Endothelial cell of umbilical vein (primary cell): ENCODE measurements at regions not wholly inside any gene's neighbourhood (a gene's known extent, or its start where the extent isn't known, plus 50 kb on each side); places are given as distances from the start of the nearest gene placed in this dataset.
"Not testable (repeated sequence)": the region's sequence is repeated elsewhere in the genome, so short reads cannot be mapped to it uniquely, and the experiment has no call there.

Experiments
- BruUV-seq: library from RNA; stranded (reverse); fragments of 400-500 nt; replicated peaks from 2 replicates; lab custom pipeline; 2021; lab: Mats Ljungman, UMichigan
- CTCF ChIA-PET: fragments of 300-600, 350-600 bp; sonication (Branson Sonifier 250); formaldehyde crosslinking; loops from one replicate; lab custom pipeline; 2021; ENCODE audit warnings: antibody characterized with exemption, inconsistent platforms; lab: Charles Lee
- POLR2A ChIA-PET: fragments of 300-600, 350-600 bp; sonication (Branson Sonifier 250); formaldehyde crosslinking; loops from one replicate; lab custom pipeline; 2021; ENCODE audit warnings: antibody characterized with exemption, inconsistent platforms; lab: Charles Lee
- DNase-seq: peaks from one replicate; pipeline ENCODE4 v3.0.0-alpha.2; 2011; ENCODE audit warnings: low read depth, low spot score
- FAIRE-seq: peaks from 2 replicates; lab custom pipeline; 2011; peaks lifted over from hg19 to GRCh38; lab: Jason Lieb, UNC
- H2AFZ ChIP-seq: 2 replicates; pipeline ENCODE4 v1.6.0; 2012; ENCODE audit warnings: low read depth, low read length, control low read depth, inconsistent platforms
- H3K27ac ChIP-seq: 2 replicates; pipeline ENCODE4 v1.5.1; 2011; ENCODE audit warnings: low read depth, mild to moderate bottlenecking, control low read depth, low read length, moderate library complexity; ENCODE audit not compliant: insufficient read depth
- H3K27me3 ChIP-seq, 2 experiments: 2 replicates each; pipeline versions ENCODE4 v1.6.0 to v1.6.1; 2011; ENCODE audit warnings: low read length in 2 of 2, mixed read lengths in 1 of 2; ENCODE audit not compliant: control insufficient read depth in 2 of 2, insufficient read depth in 2 of 2
- H3K36me3 ChIP-seq, 2 experiments: 2 replicates in 1 of 2; 3 replicates in 1 of 2; pipeline ENCODE4 v1.5.1; 2011; ENCODE audit warnings: low read length in 2 of 2, mild to moderate bottlenecking in 1 of 2, moderate library complexity in 1 of 2; ENCODE audit not compliant: control insufficient read depth in 2 of 2, insufficient read depth in 2 of 2; ENCODE audit errors: extremely low read depth in 1 of 2
- H3K4me1 ChIP-seq: 3 replicates; pipeline ENCODE4 v1.5.1; 2011; ENCODE audit warnings: mild to moderate bottlenecking, low read length; ENCODE audit not compliant: control insufficient read depth, insufficient read depth; ENCODE audit errors: extremely low read depth
- H3K4me2 ChIP-seq: 2 replicates; pipeline ENCODE4 v1.6.1; 2011; ENCODE audit warnings: low read length, control low read depth, mixed read lengths; ENCODE audit not compliant: insufficient read depth
- H3K4me3 ChIP-seq, 3 experiments: fragments of 200-600 bp in 1 of 3; sonication (generic), shearing (Covaris generic) in 1 of 3; replicated peaks in 1 of 3; 2 replicates each; pipeline ENCODE4 v1.5.1; 2011 to 2016; ENCODE audit warnings: control low read depth in 3 of 3, low read length in 3 of 3, mild to moderate bottlenecking in 2 of 3, inconsistent platforms in 1 of 3, low read depth in 1 of 3, moderate library complexity in 1 of 3; ENCODE audit not compliant: insufficient read depth in 1 of 3
- H3K79me2 ChIP-seq: 2 replicates; pipeline ENCODE4 v1.6.0; 2012; ENCODE audit warnings: low read length, inconsistent platforms; ENCODE audit not compliant: control insufficient read depth, insufficient read depth
- H3K9ac ChIP-seq: replicated peaks from 2 replicates; pipeline ENCODE3; 2011; ENCODE audit warnings: low read length, control low read depth; ENCODE audit not compliant: insufficient read depth; ENCODE audit errors: extremely low read depth
- H3K9me1 ChIP-seq: replicated peaks from 3 replicates; pipeline ENCODE4 v1.6.0; 2011; ENCODE audit warnings: mild to moderate bottlenecking, low read length; ENCODE audit not compliant: control insufficient read depth, insufficient read depth; ENCODE audit errors: extremely low read depth
- H3K9me3 ChIP-seq: replicated peaks from 2 replicates; pipeline ENCODE4 v1.5.1; 2012; ENCODE audit warnings: low read length, inconsistent platforms; ENCODE audit not compliant: control insufficient read depth, insufficient read depth
- H4K20me1 ChIP-seq: replicated peaks from 2 replicates; pipeline ENCODE3; 2011; ENCODE audit warnings: mild to moderate bottlenecking, low read length; ENCODE audit not compliant: control insufficient read depth, insufficient read depth; ENCODE audit errors: extremely low read depth
- dilution Hi-C: fragments of 300-500 bp; cut with MboI; formaldehyde crosslinking; loops from one replicate; pipeline ENCODE4 v1.15.0; 2019; ENCODE audit warnings: low sequenced_read_pairs; ENCODE audit not compliant: extremely low pct_ligation_motif_present
- intact Hi-C: fragments of 100-400 bp; cut with micrococcal nuclease; formaldehyde crosslinking; loops from one replicate; pipeline ENCODE4 v1.10.0; 2022
- TF ChIP-seq, protein P1 (sequence below), 2 donors: IDR thresholded peaks; 1 replicate in 1 of 2; 2 replicates in 1 of 2; pipeline ENCODE4 v1.5.1; 2011; ENCODE audit warnings: low read length in 2 of 2, mild to moderate bottlenecking in 2 of 2, moderate library complexity in 2 of 2, control low read depth in 1 of 2, inconsistent platforms in 1 of 2, low read depth in 1 of 2; ENCODE audit not compliant: insufficient read depth in 1 of 2; ENCODE audit errors: extremely low read depth in 1 of 2

DNA sequence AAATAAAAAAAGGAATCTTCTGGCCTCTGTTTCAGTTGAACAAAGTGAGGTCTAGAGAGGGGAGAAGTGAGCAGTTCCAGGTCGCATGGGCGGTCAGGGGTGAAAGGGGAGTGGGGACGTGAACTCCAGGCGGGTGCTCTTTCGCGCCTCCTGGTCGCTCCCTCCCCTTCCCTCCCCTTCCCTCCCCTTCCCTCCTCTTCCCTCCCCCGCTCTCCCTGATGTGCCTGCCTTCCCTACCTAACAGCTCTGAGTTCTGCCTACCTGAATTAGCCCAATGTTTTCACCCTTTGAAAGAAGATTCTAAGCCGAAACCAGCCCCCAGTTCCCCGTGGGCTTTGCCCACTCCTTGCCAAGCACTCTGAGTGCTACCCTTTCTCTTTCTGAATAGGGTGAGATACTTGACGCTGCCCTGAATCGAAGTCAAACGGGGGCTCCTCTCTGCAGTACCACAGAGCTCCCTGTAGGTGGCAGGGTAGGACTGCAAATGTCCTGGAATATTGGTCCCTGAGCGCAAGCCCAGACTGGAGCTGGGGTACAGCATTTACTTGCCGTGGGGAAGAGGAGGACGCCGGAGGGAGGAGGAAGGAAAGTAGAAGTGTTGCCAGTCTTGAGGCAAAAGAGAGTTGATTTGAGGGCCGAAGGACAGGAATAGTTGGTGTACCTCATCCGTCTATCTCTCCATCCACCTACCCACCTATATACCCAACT, 214.4 kb downstream of the NPIPA7 start:
- H4K20me1 ChIP-seq, H3K4me2 ChIP-seq, POLR2A ChIA-PET, H2AFZ ChIP-seq, DNase-seq, H3K4me1 ChIP-seq, H3K27ac ChIP-seq, intact Hi-C loops, H3K9ac ChIP-seq, dilution Hi-C loops, H3K9me3 ChIP-seq, H3K36me3 ChIP-seq, H3K79me2 ChIP-seq, CTCF ChIA-PET, H3K4me3 ChIP-seq, H3K9me1 ChIP-seq, BruUV-seq, H3K27me3 ChIP-seq: not testable (repeated sequence)
- peak; percentile 92 for FAIRE-seq
- TF ChIP-seq, protein P1, sequence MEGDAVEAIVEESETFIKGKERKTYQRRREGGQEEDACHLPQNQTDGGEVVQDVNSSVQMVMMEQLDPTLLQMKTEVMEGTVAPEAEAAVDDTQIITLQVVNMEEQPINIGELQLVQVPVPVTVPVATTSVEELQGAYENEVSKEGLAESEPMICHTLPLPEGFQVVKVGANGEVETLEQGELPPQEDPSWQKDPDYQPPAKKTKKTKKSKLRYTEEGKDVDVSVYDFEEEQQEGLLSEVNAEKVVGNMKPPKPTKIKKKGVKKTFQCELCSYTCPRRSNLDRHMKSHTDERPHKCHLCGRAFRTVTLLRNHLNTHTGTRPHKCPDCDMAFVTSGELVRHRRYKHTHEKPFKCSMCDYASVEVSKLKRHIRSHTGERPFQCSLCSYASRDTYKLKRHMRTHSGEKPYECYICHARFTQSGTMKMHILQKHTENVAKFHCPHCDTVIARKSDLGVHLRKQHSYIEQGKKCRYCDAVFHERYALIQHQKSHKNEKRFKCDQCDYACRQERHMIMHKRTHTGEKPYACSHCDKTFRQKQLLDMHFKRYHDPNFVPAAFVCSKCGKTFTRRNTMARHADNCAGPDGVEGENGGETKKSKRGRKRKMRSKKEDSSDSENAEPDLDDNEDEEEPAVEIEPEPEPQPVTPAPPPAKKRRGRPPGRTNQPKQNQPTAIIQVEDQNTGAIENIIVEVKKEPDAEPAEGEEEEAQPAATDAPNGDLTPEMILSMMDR (IDR thresholded peaks at IDR 0.05; ENCODE audit: extremely low read depth in 1 of 2, insufficient read depth in 1 of 2, low read depth in 1 of 2, low read length in 2 of 2) = peak; percentile 22 to 42

DNA sequence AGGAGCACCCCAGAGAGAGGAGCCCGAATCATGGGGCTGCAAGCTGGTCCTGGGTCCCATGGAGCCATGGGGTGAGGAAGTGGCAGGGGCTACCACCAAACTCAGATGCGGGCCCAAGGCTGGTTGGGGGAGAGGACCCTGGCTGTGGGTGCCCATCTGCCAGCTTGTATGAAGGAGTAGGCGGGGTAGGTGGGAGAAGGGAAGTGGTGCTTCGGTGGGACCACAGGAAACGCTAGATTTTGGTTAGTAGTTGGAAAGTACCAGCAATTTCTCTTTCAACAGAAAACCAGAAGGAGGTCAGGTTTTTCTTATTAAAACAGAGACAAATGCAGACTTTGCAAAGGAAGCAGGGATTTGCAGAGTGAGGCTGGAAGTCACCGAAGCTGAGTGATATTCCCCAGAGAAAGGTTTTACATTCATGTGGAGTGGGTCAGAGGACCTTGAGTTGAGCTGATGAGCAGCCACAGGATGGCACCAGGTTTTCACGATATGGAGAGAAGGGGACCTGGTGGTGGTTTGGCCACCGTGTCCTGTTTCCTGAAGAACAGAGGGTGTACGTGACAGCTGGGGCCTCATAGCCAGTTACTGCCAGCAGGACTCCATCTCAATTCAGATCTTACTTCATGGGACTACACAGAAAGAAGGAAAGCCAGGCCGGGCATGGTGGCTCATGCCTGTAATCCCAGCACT, 216.2 kb downstream of the NPIPA7 start:
- H4K20me1 ChIP-seq, H3K9ac ChIP-seq, H3K36me3 ChIP-seq, H3K9me3 ChIP-seq, H3K27me3 ChIP-seq, H3K4me2 ChIP-seq, H3K4me1 ChIP-seq, CTCF ChIA-PET, H3K9me1 ChIP-seq, H3K27ac ChIP-seq, H2AFZ ChIP-seq, intact Hi-C loops, H3K4me3 ChIP-seq, DNase-seq, POLR2A ChIA-PET, dilution Hi-C loops, FAIRE-seq, H3K79me2 ChIP-seq, BruUV-seq: not testable (repeated sequence)

DNA sequence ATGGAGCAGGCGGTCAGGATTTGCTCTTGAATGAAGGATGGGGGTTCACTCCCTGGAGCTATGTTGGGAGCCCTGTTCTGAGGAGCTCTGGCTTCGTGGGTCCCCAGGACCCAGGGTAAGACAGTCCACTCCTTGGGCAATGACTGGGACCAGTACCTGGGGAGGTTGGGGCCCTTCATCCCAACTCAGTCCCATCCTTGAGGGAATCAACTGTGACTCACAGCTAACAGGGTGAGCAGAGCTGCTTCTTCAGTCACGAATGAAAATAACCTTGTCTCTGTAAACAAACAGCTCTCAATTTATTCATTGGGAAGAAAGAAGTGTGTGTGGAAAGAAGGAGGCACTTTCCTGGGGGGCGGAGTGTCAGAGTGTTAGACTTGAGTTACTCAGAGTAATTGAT, 222.3 kb downstream of the NPIPA7 start:
- dilution Hi-C loops, intact Hi-C loops, H4K20me1 ChIP-seq, H3K4me2 ChIP-seq, DNase-seq, CTCF ChIA-PET, POLR2A ChIA-PET, H3K9me3 ChIP-seq, H3K9me1 ChIP-seq, FAIRE-seq, H3K27me3 ChIP-seq, BruUV-seq, H3K36me3 ChIP-seq, H3K9ac ChIP-seq, H3K4me1 ChIP-seq, H2AFZ ChIP-seq, H3K27ac ChIP-seq, H3K79me2 ChIP-seq, H3K4me3 ChIP-seq: not testable (repeated sequence)
